Ascending aorta (tissue), 2 donors: ENCODE measurements at regions not wholly inside any gene's neighbourhood (a gene's known extent, or its start where the extent isn't known, plus 50 kb on each side); places are given as distances from the start of the nearest gene placed in this dataset.

Source experiments
- DNase-seq, 2 donors: peaks; one replicate each; pipeline ENCODE4 v3.0.0-alpha.2; 2019; ENCODE audit warnings: low spot score in 2 of 2
- H3K27ac ChIP-seq, 2 donors: fragments of 200-600 bp; sonication (generic); one replicate each; pipeline ENCODE4 v1.5.1; 2016 to 2017; ENCODE audit warnings: mild to moderate bottlenecking in 1 of 2
- H3K27me3 ChIP-seq: fragments of 200-600 bp; sonication (generic); one replicate; pipeline ENCODE4 v1.5.1; 2017
- H3K36me3 ChIP-seq, 2 donors: fragments of 200-600 bp; sonication (generic); one replicate each; pipeline ENCODE4 v1.5.1; 2016
- H3K4me1 ChIP-seq, 2 donors: fragments of 200-600 bp; sonication (generic); one replicate each; pipeline ENCODE4 v1.5.1; 2016 to 2017; ENCODE audit warnings: mild to moderate bottlenecking in 1 of 2
- H3K4me3 ChIP-seq, 2 donors: fragments of 200-600 bp; sonication (generic); one replicate each; pipeline ENCODE4 v1.5.1; 2016 to 2017; ENCODE audit warnings: mild to moderate bottlenecking in 1 of 2
- H3K9me3 ChIP-seq, 2 donors: fragments of 200-600 bp; sonication (generic); one replicate each; pipeline ENCODE4 v1.5.1; 2016
- CTCF ChIP-seq, 3 experiments: fragments of 200-600 bp in 2 of 3; fragments of 450-650 bp in 1 of 3; sonication (generic) in 2 of 3; IDR thresholded peaks; one replicate each; pipeline ENCODE4 v1.5.1; 2016 to 2019; ENCODE audit warnings: antibody characterized with exemption in 3 of 3, mild to moderate bottlenecking in 1 of 3, moderate library complexity in 1 of 3
- intact Hi-C: fragments of 100-400 bp; cut with DNase I; formaldehyde crosslinking; loops from one replicate; pipeline ENCODE4 v1.15.1; 2023

GRCh38 chr11:111066846-111067245, 178.7 kb upstream of the POU2AF2 start:
- Histone ChIP-seq H3K27ac (no peak overlapping the region), H3K4me1 (no peaks in the 10 kb centered on the region), H3K9me3 (peaks cover 0 to 16% of the 10 kb centered on the region in 2 donors), H3K36me3 (no peaks in the 10 kb centered on the region), H3K27me3 (no peaks in the 10 kb centered on the region), H3K4me3 (no peak overlapping the region)
- no peak for DNase-seq
- TF ChIP-seq CTCF (IDR thresholded peaks at IDR 0.05) = no peak
- intact Hi-C loops = no loop called here

GRCh38 chr11:111063726-111064517, 181.6 kb upstream of the POU2AF2 start:
- intact Hi-C loops = no loop called here
- Histone ChIP-seq H3K36me3 (no peaks in the 10 kb centered on the region), H3K27me3 (no peaks in the 10 kb centered on the region), H3K4me1 (no peaks in the 10 kb centered on the region), H3K9me3 (peaks cover 0 to 16% of the 10 kb centered on the region in 2 donors), H3K27ac (no peak overlapping the region), H3K4me3 (no peak overlapping the region)
- DNase-seq = no peak
- no peak for TF ChIP-seq CTCF (IDR thresholded peaks at IDR 0.05)

- peaks cover 0 to 9% of the 10 kb centered on the region in 2 donors for H3K9me3 ChIP-seq
- H3K27me3 ChIP-seq = no peaks in the 10 kb centered on the region
- H3K27ac ChIP-seq = no peak overlapping the region
- no peak for TF ChIP-seq CTCF (IDR thresholded peaks at IDR 0.05)
- H3K36me3 ChIP-seq = no peaks in the 10 kb centered on the region
- no peak overlapping the region for H3K4me3 ChIP-seq
- no peak for DNase-seq
- intact Hi-C loops = no loop called here
- no peaks in the 10 kb centered on the region for H3K4me1 ChIP-seq
These were observed 183.1 kb upstream of the POU2AF2 start for GRCh38 chr11:111062420-111062819.

GRCh38 chr11:111059726-111060125, 185.8 kb upstream of the POU2AF2 start:
- H3K27me3 ChIP-seq = no peaks in the 10 kb centered on the region
- no peak for DNase-seq
- no peaks in the 10 kb centered on the region for H3K36me3 ChIP-seq
- no peak for TF ChIP-seq CTCF (IDR thresholded peaks at IDR 0.05)
- H3K27ac ChIP-seq = no peak overlapping the region
- peaks cover 0 to 9% of the 10 kb centered on the region in 2 donors for H3K9me3 ChIP-seq
- no peak overlapping the region for H3K4me3 ChIP-seq
- no peaks in the 10 kb centered on the region for H3K4me1 ChIP-seq
- intact Hi-C loops = no loop called here

GRCh38 chr11:111049131-111049530, 196.4 kb upstream of the POU2AF2 start:
- intact Hi-C loops = no loop called here
- Histone ChIP-seq H3K4me3 (no peak overlapping the region), H3K27ac (no peak overlapping the region), H3K9me3 (no peaks in the 10 kb centered on the region), H3K27me3 (no peaks in the 10 kb centered on the region), H3K36me3 (no peaks in the 10 kb centered on the region), H3K4me1 (no peaks in the 10 kb centered on the region)
- no peak for DNase-seq
- TF ChIP-seq CTCF (IDR thresholded peaks at IDR 0.05) = no peak
